Coronary artery (tissue), 2 donors: ENCODE measurements at regions not wholly inside any gene's neighbourhood (a gene's known extent, or its start where the extent isn't known, plus 50 kb on each side); places are given as distances from the start of the nearest gene placed in this dataset.

Experiments used
- DNase-seq: peaks from one replicate; pipeline ENCODE4 v3.0.0-alpha.2; 2017; ENCODE audit warnings: low spot score
- H3K27ac ChIP-seq, 2 donors: fragments of 200-600 bp; sonication (generic); one replicate each; pipeline ENCODE4 v1.5.1; 2016 to 2019
- H3K4me3 ChIP-seq: fragments of 200-600 bp; sonication (generic); 2 replicates; pipeline ENCODE4 v1.5.1; 2016; ENCODE audit warnings: mild to moderate bottlenecking, moderate library complexity
- CTCF ChIP-seq: fragments of 200-600 bp; sonication (generic); IDR thresholded peaks from one replicate; pipeline ENCODE4 v1.5.1; 2019; ENCODE audit warnings: antibody characterized with exemption

GRCh38 chr13:85536706-85537105 lies 262.5 kb downstream of the SLITRK6 start:
- no peak for DNase-seq
- no peak for TF ChIP-seq CTCF
- no peak overlapping the region for H3K27ac ChIP-seq
- no peak overlapping the region for H3K4me3 ChIP-seq

- H3K4me3 ChIP-seq: no peak overlapping the region
- no peak for TF ChIP-seq CTCF
- H3K27ac ChIP-seq: no peak overlapping the region
- no peak for DNase-seq
Measured at GRCh38 chr13:85535316-85536084, 263.7 kb downstream of the SLITRK6 start.

GRCh38 chr13:85533911-85534310 lies 265.3 kb downstream of the SLITRK6 start:
- H3K27ac ChIP-seq: no peak overlapping the region
- no peak overlapping the region for H3K4me3 ChIP-seq
- DNase-seq: no peak
- no peak for TF ChIP-seq CTCF

GRCh38 chr13:85529218-85529594 lies 270.0 kb downstream of the SLITRK6 start:
- no peak overlapping the region for H3K27ac ChIP-seq
- no peak for TF ChIP-seq CTCF
- DNase-seq: no peak

GRCh38 chr13:85528491-85529217 lies 270.6 kb downstream of the SLITRK6 start:
- H3K27ac ChIP-seq: no peak overlapping the region
- H3K4me3 ChIP-seq: no peak overlapping the region
- no peak for TF ChIP-seq CTCF
- no peak for DNase-seq

More at GRCh38 chr13:85529218-85529594, 270.0 kb downstream of the SLITRK6 start:
- no peak overlapping the region for H3K4me3 ChIP-seq

GRCh38 chr13:85527316-85527715 lies 271.9 kb downstream of the SLITRK6 start:
- DNase-seq: no peak
- Histone ChIP-seq H3K4me3 (no peak overlapping the region), H3K27ac (no peak overlapping the region)
- no peak for TF ChIP-seq CTCF

GRCh38 chr13:85525411-85525810 lies 273.8 kb downstream of the SLITRK6 start:
- no peak overlapping the region for H3K27ac ChIP-seq
- no peak for TF ChIP-seq CTCF
- no peak overlapping the region for H3K4me3 ChIP-seq
- no peak for DNase-seq
